Embryonic facial prominence (tissue), 1 donor: ENCODE measurements at regions not wholly inside any gene's neighbourhood (a gene's known extent, or its start where the extent isn't known, plus 50 kb on each side); places are given as distances from the start of the nearest gene placed in this dataset.
A peak's percentile ranks its signal among the peaks of the same experiment; 100 is the strongest.
"Not testable (repeated sequence)": the region's sequence is repeated elsewhere in the genome, so short reads cannot be mapped to it uniquely, and the experiment has no call there.

ENCODE experiments used
- DNase-seq: peaks from one replicate; pipeline ENCODE4 v3.0.0-alpha.2; 2016; ENCODE audit errors: extremely low spot score

DNA sequence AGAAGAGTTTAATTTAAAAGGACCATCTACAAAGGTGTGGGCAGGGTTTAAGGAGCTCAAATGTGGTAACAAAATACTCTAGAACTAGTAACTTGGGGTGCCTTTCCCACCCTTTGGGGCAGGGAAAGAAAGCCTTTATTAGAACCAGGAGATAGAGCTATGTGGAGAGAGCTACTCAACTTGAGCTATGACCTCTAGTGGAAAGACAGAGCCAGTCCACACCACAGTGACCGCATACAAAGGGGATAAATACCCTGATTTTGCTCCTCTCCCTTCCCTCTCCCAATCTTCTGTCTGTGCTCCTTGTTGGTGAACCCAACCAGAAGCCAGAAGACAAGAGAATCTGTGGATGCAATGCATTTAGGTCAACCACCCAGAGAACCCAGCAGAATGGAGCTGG, 54.4 kb upstream of the JAK1 start:
- no peak for DNase-seq

DNA sequence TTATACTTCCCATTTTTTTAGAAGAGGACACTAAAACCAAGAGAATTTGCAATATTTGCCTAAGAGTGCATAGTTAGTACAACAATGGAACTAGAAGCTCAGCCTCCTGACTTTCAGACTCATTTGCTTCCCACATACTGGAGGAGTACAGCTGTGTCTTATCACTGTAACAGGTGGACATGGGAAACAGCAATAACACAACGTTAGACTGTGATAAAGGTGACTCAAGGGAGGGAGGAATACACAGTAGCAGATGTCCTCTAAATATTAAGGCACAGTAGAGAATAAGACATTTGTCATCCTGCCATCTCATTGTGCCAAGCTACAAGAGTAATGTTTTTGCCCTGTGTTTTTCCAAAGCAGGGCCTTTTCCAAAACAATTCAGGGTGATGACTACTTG, 55.4 kb upstream of the JAK1 start:
- DNase-seq = no peak

DNA sequence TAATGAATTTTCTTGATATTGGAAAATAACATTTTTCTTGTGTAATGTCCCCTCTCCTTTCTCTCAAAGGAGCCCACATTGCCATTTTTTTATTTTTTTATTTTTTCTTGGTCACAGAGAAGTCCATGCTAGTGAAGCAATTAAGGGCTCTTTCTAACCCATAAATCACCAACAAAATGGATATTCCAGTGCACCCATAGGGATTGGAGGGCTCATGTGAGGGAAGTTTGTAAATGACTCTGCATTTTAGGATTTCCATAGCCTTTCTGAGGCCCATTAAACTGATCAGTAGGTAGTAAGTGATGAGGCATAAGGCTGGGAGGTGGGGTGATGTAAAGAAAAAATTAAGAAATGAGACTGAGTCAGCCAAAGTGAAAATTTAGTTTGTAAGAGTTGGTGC, 55.9 kb upstream of the JAK1 start:
- DNase-seq = no peak

DNA sequence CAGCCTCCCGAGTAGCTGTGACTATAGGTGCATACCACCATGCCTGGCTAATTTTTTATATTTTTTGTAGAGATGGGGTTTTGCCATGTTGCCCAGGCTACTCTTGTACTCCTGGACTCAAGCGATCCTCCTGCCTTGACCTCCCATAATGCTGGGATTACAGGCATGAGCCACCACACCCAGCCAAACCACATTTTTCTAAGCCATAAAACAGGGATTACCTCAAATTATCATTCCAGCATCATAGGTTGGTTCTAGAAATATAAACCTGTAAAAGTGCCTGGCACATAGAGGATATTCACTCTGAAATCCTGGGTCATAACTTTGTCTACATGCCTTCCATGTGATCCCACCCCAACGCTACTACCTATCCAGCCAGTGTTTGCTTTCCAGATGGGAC, 59.4 kb upstream of the JAK1 start:
- DNase-seq = no peak

DNA sequence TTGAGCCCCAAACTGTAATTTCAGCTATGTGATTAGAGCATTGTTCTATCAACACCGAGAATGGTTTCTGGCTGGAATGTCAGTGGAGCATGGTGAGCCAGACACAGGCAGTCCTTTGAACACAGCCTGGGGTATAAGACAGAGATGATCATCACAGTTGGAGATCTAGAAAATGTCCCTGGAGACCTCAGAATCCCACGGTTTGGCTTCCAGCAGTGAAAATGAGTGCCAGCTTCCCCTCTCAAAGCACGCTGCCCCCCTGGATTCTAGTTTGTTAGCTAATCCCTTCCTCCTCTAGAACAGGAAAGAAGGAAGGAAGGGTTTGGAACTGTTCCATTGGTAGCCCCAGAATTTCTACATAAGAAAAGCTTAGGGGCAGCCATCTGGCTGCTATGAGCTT, 59.9 kb upstream of the JAK1 start:
- DNase-seq = no peak

DNA sequence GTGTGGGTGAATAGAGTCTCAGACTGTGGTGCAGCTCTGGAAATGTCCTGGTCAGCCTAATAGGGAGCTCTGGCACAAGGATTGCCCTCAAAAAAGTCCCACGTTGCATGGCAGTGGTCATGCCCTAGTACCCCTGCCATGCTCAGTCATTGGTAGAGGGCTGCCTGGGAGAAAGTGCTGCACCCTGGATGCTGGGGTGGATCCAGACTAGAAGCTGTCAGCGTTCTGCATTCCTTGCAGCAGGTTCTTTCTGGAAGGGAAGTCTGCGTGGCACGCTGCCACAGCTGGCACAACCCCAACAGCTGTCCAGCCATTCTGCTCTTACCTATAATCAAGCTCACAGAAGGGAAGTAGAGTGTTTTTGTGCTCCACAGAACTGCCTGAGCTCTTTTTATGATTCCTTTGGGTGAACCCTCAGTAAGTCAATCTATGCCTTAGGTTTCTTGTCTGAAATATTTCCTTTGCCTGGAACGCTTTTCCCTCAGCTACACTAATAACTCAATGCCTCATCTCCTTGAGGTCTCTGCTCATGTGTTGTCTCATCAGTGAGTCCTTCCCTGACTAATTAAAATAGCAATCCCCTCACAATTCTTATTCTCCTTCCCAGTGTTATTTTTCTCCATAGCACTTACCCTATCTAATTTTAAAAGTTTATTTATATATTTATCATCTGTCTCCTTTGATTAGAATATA, 61.5 kb upstream of the JAK1 start:
- no peak for DNase-seq

DNA sequence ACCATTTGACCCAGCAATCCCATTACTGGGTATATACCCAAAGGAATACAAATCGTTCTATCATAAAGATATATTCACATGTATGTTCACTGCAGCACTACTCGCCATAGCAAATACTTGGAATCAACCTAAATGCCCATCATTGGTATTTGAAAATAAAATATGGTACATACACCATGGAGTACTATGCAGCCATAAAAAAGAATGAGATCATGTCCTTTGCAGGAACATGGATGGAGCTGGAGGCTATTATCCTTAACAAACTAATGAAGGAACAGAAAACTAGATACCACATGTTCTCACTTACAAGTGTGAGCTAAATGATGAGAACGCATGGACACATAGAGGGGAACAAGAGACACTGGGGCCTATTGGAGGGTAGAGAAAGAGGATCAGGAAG, 63.1 kb upstream of the JAK1 start:
- not testable (repeated sequence) for DNase-seq

DNA sequence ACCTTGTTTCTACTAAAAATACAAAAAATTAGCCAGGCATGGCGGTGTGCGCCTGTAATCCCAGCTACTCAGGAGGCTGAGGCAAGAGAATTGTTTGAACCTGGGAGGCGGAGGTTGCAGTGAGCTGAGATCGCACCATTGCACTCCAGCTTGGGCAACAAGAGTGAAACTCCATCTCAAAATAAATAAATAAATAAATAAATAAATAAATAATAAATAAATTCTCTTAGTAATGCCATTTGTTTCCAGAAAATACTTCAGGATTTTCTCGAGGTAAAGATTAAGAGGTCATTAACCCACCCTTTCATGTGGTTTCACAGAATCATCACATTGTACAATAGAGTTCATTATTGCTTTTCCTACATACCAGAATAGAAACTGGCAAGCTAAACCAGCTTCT, 68.5 kb upstream of the JAK1 start:
- DNase-seq = not testable (repeated sequence)

DNA sequence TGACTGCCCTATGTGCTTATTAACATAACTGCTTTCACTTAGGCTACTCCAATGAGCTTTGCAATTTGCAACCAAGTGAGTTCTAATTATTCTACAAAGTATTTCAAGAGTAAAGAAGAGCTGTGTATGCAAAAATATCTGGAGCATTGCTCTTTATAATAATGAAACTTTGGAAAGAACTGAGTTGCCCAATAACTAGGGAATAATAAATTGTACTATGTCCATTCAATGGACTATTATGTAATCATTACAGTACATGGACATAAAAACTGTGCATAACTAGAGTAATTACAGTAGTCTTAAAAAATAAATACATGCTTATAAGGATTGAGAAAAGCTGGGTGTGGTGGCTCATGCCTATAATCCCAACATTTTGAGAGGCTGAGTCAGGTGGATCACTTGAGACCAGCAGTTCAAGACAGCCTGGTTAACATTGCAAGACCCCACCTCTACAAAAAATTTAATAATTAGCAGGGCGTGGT, 70.3 kb upstream of the JAK1 start:
- DNase-seq = no peak

DNA sequence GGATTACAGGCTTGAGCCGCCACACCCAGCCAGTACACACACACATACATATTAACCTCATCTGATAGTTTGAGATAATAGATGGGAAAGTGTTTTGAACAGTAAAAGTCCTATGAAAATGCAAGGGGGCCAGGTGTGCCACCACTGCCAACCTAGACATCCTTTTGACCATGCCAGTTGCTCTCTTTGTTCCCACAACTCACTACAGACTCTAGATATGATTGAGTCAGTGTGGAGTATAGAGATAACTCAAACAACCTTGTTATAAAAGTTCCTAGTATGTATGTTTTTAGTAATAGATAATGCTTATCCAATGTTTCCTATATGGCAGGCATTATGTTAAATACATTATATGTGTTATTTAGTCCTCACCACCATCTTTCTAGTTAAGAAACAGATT, 72.7 kb upstream of the JAK1 start:
- no peak for DNase-seq

DNA sequence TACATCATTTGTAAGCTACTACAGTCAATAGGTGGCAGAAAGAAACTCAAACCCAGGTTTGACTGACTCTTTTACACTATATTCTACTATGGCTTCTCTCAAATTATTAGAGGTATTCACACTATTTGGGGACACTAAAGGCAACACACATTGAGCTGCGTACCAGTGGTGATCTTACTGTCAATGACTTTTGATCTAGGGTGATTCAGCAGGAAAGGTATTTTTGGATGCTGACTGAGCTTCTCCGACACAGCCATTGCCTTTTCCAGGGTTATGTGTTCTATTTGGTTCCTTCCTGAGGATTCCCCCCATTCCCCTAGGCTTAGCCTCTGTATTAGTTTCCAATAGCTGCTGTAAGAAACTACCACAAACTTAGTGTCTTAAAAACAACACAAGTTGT, 73.2 kb upstream of the JAK1 start:
- DNase-seq = no peak

DNA sequence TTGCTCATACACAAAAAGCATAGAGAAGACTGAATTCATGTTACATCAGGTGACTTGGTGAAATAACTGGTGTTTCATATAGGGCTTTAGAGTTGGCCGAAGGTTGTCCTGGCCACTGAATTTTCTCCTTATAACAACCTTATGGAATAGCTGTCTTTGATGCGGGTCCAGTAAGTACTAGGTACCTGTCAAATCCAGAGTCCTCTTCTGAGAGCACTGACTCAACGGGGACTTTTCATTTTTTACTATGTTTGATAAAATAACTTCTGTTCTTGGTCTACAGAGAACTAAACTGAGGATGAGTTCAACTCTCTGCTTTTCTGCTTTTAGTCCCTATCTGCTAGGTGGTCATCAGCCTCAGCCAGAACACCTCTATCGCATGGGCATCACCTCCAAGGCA, 76.1 kb upstream of the JAK1 start:
- no peak for DNase-seq

DNA sequence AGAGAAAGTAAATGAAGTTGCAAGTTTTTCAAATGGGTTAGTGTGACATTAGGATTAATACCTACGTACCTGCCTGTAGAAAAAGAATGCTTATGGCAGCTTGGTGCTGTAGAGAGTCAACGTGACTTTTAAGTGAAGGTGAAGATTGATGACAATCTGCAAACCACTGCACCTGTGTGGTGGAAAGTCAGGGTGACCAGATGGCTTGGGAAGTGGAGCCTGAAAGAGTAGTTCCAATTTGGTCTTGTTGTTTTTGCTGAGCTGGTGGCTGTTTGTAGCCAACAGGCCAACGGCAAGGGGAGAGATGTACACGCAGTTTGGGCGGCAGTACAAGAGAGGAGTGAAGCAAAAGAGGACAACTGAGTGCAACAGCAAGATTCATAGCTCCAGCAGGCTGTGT, 78.1 kb upstream of the JAK1 start:
- DNase-seq = no peak

DNA sequence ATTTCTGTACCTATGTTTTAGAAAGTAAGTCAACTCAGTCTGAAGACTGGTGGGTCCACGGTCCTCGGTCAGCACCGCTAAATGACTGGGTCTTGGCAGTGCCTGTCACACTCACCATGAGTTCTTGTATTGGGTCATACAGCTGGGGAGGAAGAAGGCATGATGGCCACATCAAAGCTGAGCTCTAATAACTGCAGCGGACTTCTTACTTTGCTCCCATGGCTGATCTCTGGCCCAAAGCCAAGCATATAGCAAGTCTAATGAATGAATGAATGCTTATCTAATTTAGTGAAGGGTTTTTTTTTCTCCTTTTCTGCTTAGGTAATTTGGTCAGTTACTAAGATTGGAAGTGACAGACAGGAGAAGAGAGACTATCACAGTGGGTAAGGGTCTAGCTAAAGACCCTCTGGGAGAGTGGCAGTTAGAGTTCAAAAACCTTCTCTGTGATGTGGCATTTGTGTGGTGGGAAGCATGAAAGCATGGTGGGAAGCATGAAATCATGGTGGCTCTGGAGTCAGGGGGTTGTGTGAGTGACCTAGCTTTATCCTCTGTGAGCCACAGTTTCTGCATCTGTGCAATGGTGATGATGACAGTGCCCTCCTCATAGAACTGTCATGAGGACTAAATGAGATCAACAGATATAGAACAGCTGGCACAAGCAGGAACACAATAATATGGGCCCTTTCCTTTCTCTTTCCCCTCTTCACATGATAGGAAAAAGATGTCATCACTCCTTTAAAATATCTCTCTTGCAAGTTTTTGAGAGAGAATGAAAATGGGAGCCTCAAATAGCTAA, 78.9 kb upstream of the JAK1 start:
- no peak for DNase-seq

DNA sequence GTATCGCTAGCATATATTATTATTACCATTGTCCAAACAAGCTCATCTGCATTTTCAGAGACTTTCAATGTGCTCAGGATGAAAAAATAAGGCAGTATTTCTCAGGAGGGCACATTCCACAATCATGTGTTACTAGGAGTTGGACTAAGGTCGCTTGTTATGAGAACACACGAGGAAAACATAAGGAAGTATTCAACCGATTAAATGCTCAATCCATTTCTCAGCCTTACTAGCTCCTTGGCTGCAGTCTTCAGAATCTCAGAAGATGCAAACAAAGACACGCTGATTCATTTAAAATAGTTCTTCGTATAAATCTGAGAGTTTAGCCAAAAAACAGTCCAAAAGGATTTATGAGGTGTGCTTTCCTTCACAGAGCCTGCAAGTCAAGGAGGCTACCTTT, 82.0 kb upstream of the JAK1 start:
- peak; percentile 48 for DNase-seq

DNA sequence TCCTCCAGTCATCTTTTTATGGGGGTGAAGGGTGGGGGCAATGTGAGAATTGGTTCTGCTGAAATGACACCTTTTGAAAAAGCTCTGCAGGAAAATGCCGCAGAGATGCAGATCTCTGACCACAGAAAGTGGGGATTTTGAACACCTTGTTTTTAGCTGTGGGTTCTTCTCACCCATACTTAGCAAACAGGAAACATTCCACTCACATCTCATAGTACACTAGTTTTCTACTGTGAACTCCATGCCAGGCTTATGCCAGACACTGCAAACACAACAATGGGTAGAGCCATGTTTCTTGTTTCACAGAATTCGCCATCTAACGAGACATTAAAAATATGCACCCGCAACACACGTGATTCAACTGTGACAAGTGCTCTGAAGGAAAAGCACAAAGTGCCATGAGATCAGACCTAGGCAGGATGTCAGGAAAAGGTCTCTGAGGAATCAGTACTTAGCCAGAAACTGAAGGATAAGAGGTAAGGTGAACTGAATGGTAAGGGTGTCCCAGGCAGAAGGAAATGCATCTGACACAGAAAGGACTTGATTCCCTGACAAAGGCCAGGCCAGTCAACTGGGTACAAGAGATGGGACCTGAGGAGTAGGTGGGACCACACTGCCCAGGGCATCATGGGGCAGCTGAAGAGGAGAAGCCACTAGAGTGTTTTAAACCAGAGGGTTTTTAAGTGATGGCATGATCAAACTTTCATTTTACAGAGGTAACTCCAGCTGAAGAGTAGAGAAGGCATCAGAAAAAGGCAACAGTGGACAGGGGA, 83.8 kb upstream of the JAK1 start:
- DNase-seq = no peak

DNA sequence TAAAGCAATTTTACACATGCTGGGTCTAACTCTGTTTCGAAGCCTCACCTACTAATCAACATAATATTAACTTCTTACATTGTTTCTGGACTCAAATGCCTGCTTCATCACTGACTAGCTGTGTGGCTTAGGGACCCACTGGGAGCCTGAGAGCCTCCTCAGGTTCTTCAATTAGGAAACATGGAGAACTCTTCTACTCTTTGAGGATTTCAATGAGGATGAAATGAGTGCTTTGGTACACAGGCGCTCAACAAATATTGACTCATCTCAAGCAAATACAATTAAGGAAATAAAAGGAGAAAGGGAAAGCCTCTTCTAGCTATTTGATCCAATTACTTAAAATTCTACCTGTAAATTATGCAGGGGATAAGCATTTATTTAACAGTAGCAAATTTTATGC, 84.4 kb upstream of the JAK1 start:
- DNase-seq = no peak

DNA sequence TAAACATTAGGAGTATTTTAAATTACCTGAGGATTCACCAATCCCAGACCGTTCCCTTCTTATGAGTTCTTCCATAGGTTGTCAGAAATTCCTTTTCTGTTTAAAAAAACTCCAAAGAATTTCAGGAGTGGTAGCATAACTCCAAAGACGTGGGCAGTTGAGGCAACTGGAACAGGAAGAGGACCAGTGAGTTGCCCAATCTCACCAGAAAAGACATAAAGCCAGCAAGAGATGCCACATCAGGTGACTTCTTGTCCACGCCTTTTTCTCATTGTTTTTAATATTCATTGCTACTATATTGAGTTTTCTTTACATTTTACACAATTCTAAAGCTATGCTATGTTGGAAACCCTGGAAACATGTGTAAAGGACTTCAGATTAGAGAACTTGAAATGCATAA, 88.1 kb upstream of the JAK1 start:
- no peak for DNase-seq

DNA sequence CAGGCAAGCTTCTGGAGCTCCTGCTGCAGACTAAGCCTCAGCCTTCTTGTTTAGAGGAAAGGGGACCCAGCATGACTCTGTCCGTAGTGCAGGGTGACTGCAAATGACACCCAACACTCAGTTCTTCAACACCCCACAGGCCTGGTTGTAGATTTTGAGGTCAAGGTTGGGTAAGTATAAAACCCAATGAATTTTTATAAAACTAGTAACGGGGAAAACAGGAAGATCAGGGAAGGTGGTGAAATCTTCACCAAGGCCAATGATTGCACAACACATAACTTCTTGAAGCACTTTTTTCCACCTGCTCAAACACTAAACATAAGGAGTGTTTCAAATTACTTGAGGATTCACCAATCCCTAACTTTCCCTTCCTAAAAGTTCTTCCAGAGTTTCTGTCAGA, 89.4 kb upstream of the JAK1 start:
- no peak for DNase-seq

DNA sequence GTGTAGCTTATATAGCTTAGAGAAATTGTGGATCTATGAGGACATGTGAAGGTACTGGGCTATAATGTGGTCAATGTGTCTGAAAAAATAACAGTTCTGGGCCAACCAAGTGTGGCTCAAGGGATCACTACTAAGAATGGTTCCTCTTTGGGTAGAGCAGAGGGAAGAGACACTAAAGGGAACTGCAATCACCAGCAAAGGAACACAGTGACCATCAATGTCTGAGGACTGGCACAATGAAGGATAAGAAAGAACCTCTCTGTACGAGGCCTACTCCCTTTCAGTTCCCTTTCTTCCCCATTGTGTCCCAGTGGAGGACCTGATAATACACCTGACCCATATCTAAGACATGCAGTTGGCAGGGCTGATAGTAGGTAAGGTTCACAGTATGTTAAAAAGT, 89.9 kb upstream of the JAK1 start:
- DNase-seq = no peak

DNA sequence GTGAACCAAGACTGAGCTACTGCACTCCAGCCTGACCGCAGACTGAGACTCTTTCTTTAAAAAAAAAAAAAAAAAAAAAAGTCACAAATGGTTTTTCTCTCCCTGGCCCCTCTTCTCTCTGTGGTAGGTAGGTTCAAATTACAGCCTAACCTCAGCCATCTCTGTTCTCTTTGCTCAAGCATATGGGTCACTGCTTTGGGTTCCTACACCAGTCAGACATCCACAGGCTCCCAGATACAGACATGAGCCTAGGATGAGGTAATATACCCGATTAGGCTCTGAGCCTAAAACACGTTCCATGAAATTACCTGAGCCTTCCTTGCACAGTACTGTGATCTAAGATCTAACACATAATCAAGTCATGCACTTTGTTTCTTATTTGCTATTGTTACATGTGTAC, 90.5 kb upstream of the JAK1 start:
- DNase-seq = no peak

DNA sequence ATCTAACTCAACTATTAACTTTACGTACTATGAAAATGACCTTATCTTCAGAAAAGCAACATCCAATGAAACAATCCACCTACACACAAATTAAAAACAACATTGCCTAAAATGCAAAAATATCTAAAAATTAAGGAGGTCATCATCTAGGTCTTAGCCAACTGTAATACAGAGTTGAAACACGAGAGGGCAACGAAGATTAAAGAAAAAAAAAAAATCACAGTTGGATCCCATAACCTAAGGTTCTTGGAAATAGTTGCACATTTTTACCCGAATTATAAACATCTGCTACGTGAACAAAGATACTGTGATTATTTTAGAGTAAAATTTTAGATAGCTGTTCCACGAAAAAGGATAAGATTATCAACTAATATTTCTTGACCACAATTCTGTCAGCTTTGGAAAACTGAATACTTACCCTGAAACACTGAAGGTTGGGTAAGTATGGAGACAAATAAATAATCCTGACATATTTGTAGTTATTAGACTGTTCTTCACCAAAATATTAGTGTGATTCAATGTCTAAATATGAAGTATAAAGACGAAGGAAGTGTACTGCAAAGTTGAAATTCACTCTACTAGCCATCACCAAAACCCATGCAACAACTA, 88.0 kb upstream of the AK4 start:
- DNase-seq = no peak
